SK-N-SH treated with all-trans-retinoic acid at 6 μM for 48 hours (cell line): ENCODE measurements at regions not wholly inside any gene's neighbourhood (a gene's known extent, or its start where the extent isn't known, plus 50 kb on each side); places are given as distances from the start of the nearest gene placed in this dataset.

Experiments
- CREB5 ChIP-seq: fragments of 250-450 bp; sonication (Bioruptor Pico); IDR thresholded peaks from 2 replicates; pipeline ENCODE4 v1.5.1; 2020; ENCODE audit warnings: low read depth, mild to moderate bottlenecking, moderate library complexity
- CSDC2 ChIP-seq: fragments of 250-450 bp; sonication (Bioruptor Pico); IDR thresholded peaks from 2 replicates; pipeline ENCODE4 v1.5.0; 2020; ENCODE audit warnings: mild to moderate bottlenecking, moderate library complexity
- ISL1 ChIP-seq: fragments of 250-450 bp; sonication (Bioruptor Pico); IDR thresholded peaks from 2 replicates; pipeline ENCODE4 v2.1.2; 2022; ENCODE audit warnings: mild to moderate bottlenecking, moderate library complexity
- OSR1 ChIP-seq: fragments of 250-450 bp; sonication (Bioruptor Pico); IDR thresholded peaks from 2 replicates; pipeline ENCODE4 v1.8.0; 2022; ENCODE audit warnings: moderate library complexity, mild to moderate bottlenecking, inconsistent platforms
- PATZ1 ChIP-seq: fragments of 250-450 bp; sonication (Bioruptor Pico); IDR thresholded peaks from 2 replicates; pipeline ENCODE4 v1.8.0; 2020; ENCODE audit warnings: mild to moderate bottlenecking, moderate library complexity, borderline replicate concordance
- RARB ChIP-seq: fragments of 250-450 bp; sonication (Bioruptor Pico); IDR thresholded peaks from 2 replicates; pipeline ENCODE4 v1.8.0; 2021; ENCODE audit warnings: mild to moderate bottlenecking, moderate library complexity
- TCF4 ChIP-seq: fragments of 250-450 bp; sonication (Bioruptor Pico); IDR thresholded peaks from 2 replicates; pipeline ENCODE4 v1.8.0; 2021; ENCODE audit warnings: mild to moderate bottlenecking, moderate library complexity, borderline replicate concordance
- ZC3H10 ChIP-seq: fragments of 250-450 bp; sonication (Bioruptor Pico); IDR thresholded peaks from 2 replicates; pipeline ENCODE4 v1.5.1; 2021; ENCODE audit warnings: mild to moderate bottlenecking, moderate library complexity
- ZFP3 ChIP-seq: fragments of 250-450 bp; sonication (Bioruptor Pico); IDR thresholded peaks from 2 replicates; pipeline ENCODE4 v1.5.0; 2020; ENCODE audit warnings: mild to moderate bottlenecking, moderate library complexity
- ZFP30 ChIP-seq: fragments of 450-650 bp; formaldehyde crosslinking; IDR thresholded peaks from 2 replicates; pipeline ENCODE4 v1.5.0; 2022; ENCODE audit warnings: mild to moderate bottlenecking, moderate library complexity
- ZNF8 ChIP-seq: fragments of 450-650 bp; formaldehyde crosslinking; IDR thresholded peaks from 2 replicates; pipeline ENCODE4 v1.5.0; 2020; ENCODE audit warnings: mild to moderate bottlenecking, moderate library complexity

DNA sequence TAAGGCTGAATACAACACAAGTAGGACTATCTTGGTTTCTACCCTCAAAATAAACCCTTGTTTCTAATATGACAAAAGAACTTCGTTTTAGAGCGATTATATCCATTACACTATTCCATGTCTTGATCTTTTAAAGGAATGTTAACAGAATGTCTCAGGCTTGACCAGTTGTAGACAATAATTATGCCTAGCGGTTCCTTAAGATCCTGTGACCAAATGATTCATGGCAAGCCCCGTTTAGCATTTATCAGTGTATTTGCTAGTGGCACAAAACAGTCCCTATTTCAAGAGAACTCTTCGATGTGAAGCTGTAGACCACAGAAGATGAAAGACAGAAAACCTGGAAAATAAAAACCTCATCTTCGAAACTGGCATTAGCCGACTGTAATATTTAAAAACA, 200.9 kb upstream of the SOX9 start:
- TF ChIP-seq ISL1 (no peak), PATZ1 (CRISPR knock-in tag) (no peak), TCF4 (CRISPR knock-in tag) (no peak), CREB5 (CRISPR knock-in tag) (no peak), ZFP3 (CRISPR knock-in tag) (no peak), ZFP30 (CRISPR knock-in tag) (no peak), OSR1 (CRISPR knock-in tag) (no peak), CSDC2 (no peak), RARB (no peak), ZC3H10 (CRISPR knock-in tag) (no peak), ZNF8 (CRISPR knock-in tag) (no peak)
